Neural progenitor cell (in vitro differentiated cells): ENCODE measurements at regions not wholly inside any gene's neighbourhood (a gene's known extent, or its start where the extent isn't known, plus 50 kb on each side); places are given as distances from the start of the nearest gene placed in this dataset.
"Not testable (repeated sequence)": the region's sequence is repeated elsewhere in the genome, so short reads cannot be mapped to it uniquely, and the experiment has no call there.

ENCODE experiments used
- DNase-seq: peaks from one replicate; pipeline ENCODE4 v3.0.0-alpha.2; 2016; ENCODE audit warnings: low spot score
- H2AFZ ChIP-seq: fragments of 200-600 bp; sonication (generic); replicated peaks from 2 replicates; pipeline ENCODE4 v1.6.1; 2016; ENCODE audit warnings: antibody characterized with exemption
- H3F3A ChIP-seq: fragments of 200-600 bp; sonication (generic); 2 replicates; pipeline ENCODE4 v1.6.1; 2016; ENCODE audit warnings: antibody characterized with exemption, low read depth
- H3K27ac ChIP-seq: fragments of 200-600 bp; sonication (generic); 2 replicates; pipeline ENCODE4 v1.5.1; 2016; ENCODE audit warnings: mild to moderate bottlenecking
- H3K27me3 ChIP-seq: fragments of 200-600 bp; sonication (generic); 2 replicates; pipeline ENCODE4 v1.6.1; 2016; ENCODE audit warnings: mild to moderate bottlenecking, moderate library complexity
- H3K36me3 ChIP-seq: fragments of 200-600 bp; sonication (generic); 2 replicates; pipeline ENCODE4 v1.5.1; 2016
- H3K4me1 ChIP-seq: fragments of 200-600 bp; sonication (generic); 2 replicates; pipeline ENCODE4 v1.6.1; 2016; ENCODE audit warnings: mixed run types
- H3K4me2 ChIP-seq: fragments of 200-600 bp; sonication (generic); 2 replicates; pipeline ENCODE4 v1.6.1; 2016
- H3K4me3 ChIP-seq: fragments of 200-600 bp; sonication (generic); 2 replicates; pipeline ENCODE4 v1.5.1; 2016
- H3K79me2 ChIP-seq: fragments of 200-600 bp; sonication (generic); 2 replicates; pipeline ENCODE4 v1.6.1; 2016; ENCODE audit warnings: low read depth
- H3K9ac ChIP-seq: fragments of 200-600 bp; sonication (generic); 2 replicates; pipeline ENCODE4 v1.6.1; 2016
- H3K9me3 ChIP-seq: fragments of 200-600 bp; sonication (generic); 2 replicates; pipeline ENCODE4 v1.5.1; 2016; ENCODE audit warnings: low read depth
- H4K20me1 ChIP-seq: fragments of 200-600 bp; sonication (generic); 2 replicates; pipeline ENCODE4 v1.6.1; 2016; ENCODE audit warnings: low read depth
- H3K27ac Mint-ChIP-seq: 3 replicates; pipeline ENCODE4 v1.8.0; 2021; ENCODE audit warnings: mixed read lengths
- H3K27me3 Mint-ChIP-seq: 2 replicates; pipeline ENCODE4 v1.8.0; 2022; ENCODE audit warnings: low read depth, mild to moderate bottlenecking, inconsistent platforms, moderate library complexity, mixed read lengths; ENCODE audit not compliant: insufficient read depth
- H3K36me3 Mint-ChIP-seq: 3 replicates; pipeline ENCODE4 v1.8.0; 2021; ENCODE audit warnings: mixed read lengths
- H3K4me1 Mint-ChIP-seq: 3 replicates; pipeline ENCODE4 v1.8.0; 2021; ENCODE audit warnings: mixed read lengths
- H3K4me3 Mint-ChIP-seq: 3 replicates; pipeline ENCODE4 v1.8.0; 2021; ENCODE audit warnings: mild to moderate bottlenecking, moderate library complexity, mixed read lengths
- H3K9me3 Mint-ChIP-seq: 3 replicates; pipeline ENCODE4 v1.8.0; 2020; ENCODE audit warnings: mixed read lengths
- EZH2 ChIP-seq: fragments of 200-600 bp; sonication (generic); IDR thresholded peaks from 2 replicates; pipeline ENCODE4 v1.6.1; 2017; ENCODE audit warnings: antibody characterized with exemption, mild to moderate bottlenecking, moderate library complexity
- EZH2phosphoT487 ChIP-seq: fragments of 200-600 bp; sonication (generic); IDR thresholded peaks from 2 replicates; pipeline ENCODE4 v1.6.1; 2017; ENCODE audit warnings: antibody characterized with exemption
- TF ChIP-seq, protein P1 (sequence below): fragments of 200-600 bp; sonication (generic); IDR thresholded peaks from 2 replicates; pipeline ENCODE4 v1.5.1; 2017; ENCODE audit warnings: antibody characterized with exemption, mild to moderate bottlenecking

DNA sequence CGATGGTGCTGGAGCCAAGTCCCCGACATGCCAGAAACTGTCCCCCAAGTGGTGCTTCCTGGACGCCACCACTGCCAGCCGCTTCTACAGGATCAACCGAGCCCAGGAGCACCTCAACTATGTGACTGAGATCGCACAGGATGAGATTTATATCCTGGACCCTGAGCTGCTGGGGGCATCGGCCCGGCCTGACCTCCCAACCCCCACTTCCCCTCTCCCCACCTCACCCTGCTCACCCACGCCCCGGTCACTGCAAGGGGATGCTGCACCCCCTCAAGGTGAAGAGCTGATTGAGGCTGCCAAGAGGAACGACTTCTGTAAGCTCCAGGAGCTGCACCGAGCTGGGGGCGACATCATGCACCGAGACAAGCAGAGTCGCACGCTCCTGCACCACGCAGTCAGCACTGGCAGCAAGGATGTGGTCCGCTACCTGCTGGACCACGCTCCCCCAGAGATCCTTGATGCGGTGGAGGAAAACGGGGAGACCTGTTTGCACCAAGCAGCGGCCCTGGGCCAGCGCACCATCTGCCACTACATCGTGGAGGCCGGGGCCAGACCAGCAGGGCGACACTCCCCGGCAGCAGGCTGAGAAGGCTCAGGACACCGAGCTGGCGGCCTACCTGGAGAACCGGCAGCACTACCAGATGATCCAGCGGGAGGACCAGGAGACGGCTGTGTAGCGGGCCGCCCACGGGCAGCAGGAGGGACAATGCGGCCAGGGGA is 91.0 kb downstream of the LACC1 start:
- not testable (repeated sequence) for H3K27me3 ChIP-seq, H2AFZ ChIP-seq, H3K36me3 Mint-ChIP-seq, H3K4me3 ChIP-seq, H3K9me3 ChIP-seq, DNase-seq, H3K4me1 ChIP-seq, H3K9ac ChIP-seq, H3K27ac ChIP-seq, H3K4me1 Mint-ChIP-seq, H4K20me1 ChIP-seq, H3K27ac Mint-ChIP-seq, H3K4me2 ChIP-seq, H3K27me3 Mint-ChIP-seq, H3K4me3 Mint-ChIP-seq, H3K79me2 ChIP-seq, H3F3A ChIP-seq, H3K36me3 ChIP-seq
- peaks cover 12% of the 10 kb centered on the region for H3K9me3 Mint-ChIP-seq

DNA sequence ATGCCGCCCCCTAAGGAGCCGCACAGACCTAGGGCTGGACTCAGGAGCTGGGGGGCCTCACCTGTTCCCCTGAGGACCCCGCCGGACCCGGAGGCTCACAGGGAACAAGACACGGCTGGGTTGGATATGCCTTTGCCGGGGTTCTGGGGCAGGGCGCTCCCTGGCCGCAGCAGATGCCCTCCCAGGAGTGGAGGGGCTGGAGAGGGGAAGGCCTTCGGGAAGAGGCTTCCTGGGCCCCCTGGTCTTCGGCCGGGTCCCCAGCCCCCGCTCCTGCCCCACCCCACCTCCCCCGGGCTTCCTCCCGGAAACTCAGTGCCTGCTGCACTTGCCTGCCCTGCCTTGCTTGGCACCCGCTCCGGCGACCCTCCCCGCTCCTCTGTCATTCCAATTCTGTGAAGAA is 91.6 kb downstream of the LACC1 start:
- not testable (repeated sequence) for H3K79me2 ChIP-seq, H4K20me1 ChIP-seq, H3K4me1 ChIP-seq, H3K27me3 Mint-ChIP-seq, DNase-seq, H3K4me3 ChIP-seq, H3K27ac ChIP-seq, H3K36me3 ChIP-seq, H3K4me2 ChIP-seq, H2AFZ ChIP-seq, H3K27me3 ChIP-seq, H3K4me1 Mint-ChIP-seq, H3K27ac Mint-ChIP-seq, H3K9ac ChIP-seq, H3F3A ChIP-seq, H3K9me3 ChIP-seq, H3K36me3 Mint-ChIP-seq, H3K4me3 Mint-ChIP-seq
- peaks cover 16% of the 10 kb centered on the region for H3K9me3 Mint-ChIP-seq

DNA sequence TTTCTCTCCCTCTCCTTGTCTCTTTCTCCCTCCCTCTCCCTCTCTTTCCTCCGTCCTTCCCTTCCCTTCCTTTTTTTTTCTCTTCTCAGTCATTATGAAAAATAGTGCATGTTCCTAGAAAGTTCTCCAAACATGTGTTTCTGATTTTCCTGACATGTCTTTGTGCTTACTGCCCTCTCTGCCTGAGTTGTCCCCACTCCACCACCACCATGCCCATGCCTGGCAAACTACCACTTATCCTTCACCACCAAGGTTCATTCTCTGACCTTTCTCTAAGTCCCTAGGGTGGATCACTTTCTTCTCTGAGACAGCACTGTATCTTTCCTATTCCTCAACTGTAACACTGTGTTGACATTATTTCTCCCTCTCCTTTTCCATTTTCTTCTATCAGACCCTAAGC is 98.2 kb downstream of the LACC1 start:
- no peak overlapping the region for H2AFZ ChIP-seq
- H3K9me3 ChIP-seq: no peaks in the 10 kb centered on the region
- H3K4me2 ChIP-seq: no peak overlapping the region
- H3K27ac Mint-ChIP-seq: peak overlapping the region; percentile 70
- peaks cover 11% of the 10 kb centered on the region for H3K9me3 Mint-ChIP-seq
- H3K79me2 ChIP-seq: no peaks in the 10 kb centered on the region
- DNase-seq: no peak
- TF ChIP-seq EZH2 (no peak), EZH2phosphoT487 (no peak)
- TF ChIP-seq, protein P1, sequence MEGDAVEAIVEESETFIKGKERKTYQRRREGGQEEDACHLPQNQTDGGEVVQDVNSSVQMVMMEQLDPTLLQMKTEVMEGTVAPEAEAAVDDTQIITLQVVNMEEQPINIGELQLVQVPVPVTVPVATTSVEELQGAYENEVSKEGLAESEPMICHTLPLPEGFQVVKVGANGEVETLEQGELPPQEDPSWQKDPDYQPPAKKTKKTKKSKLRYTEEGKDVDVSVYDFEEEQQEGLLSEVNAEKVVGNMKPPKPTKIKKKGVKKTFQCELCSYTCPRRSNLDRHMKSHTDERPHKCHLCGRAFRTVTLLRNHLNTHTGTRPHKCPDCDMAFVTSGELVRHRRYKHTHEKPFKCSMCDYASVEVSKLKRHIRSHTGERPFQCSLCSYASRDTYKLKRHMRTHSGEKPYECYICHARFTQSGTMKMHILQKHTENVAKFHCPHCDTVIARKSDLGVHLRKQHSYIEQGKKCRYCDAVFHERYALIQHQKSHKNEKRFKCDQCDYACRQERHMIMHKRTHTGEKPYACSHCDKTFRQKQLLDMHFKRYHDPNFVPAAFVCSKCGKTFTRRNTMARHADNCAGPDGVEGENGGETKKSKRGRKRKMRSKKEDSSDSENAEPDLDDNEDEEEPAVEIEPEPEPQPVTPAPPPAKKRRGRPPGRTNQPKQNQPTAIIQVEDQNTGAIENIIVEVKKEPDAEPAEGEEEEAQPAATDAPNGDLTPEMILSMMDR: no peak
- H4K20me1 ChIP-seq: no peaks in the 10 kb centered on the region
- no peaks in the 10 kb centered on the region for H3K27me3 ChIP-seq
- H3K4me3 ChIP-seq: no peak overlapping the region
- no peak overlapping the region for H3K4me3 Mint-ChIP-seq
- peaks cover under 1% of the 10 kb centered on the region for H3K4me1 ChIP-seq
- H3K36me3 Mint-ChIP-seq: peaks cover 4% of the 10 kb centered on the region
- peaks cover 6% of the 10 kb centered on the region for H3K4me1 Mint-ChIP-seq
- H3K27me3 Mint-ChIP-seq: peaks cover 2% of the 10 kb centered on the region
- no peak overlapping the region for H3K9ac ChIP-seq
- H3K27ac ChIP-seq: no peak overlapping the region
- no peaks in the 10 kb centered on the region for H3K36me3 ChIP-seq
- no peaks in the 10 kb centered on the region for H3F3A ChIP-seq

DNA sequence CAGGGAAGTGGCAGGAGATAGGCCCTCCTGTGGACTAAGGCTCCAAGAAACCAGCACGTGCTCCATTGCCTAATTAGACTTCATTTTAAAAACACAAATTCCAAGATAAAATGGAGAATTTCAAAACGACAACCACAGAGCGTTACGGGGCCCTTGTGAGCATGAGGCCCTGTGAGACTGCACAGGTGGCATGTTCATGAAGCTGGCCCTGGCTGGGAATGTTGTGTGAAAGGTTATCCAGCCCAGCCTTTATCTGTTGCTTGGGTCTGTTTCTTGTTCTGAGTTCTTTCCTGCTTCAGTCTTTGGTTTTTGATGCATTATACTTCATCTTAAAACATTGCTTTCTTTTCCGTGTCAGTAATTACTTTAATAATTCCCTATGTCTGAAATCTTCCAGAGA is 99.0 kb downstream of the LACC1 start:
- H3K4me1 Mint-ChIP-seq: peaks cover 12% of the 10 kb centered on the region
- no peaks in the 10 kb centered on the region for H4K20me1 ChIP-seq

More for the DNA sequence above, 99.0 kb downstream of the LACC1 start:
- peaks cover 4% of the 10 kb centered on the region for H3K36me3 Mint-ChIP-seq
- Histone ChIP-seq H2AFZ (no peak overlapping the region), H3K36me3 (no peaks in the 10 kb centered on the region), H3F3A (no peaks in the 10 kb centered on the region), H3K4me1 (peaks cover 7% of the 10 kb centered on the region), H3K4me3 (no peak overlapping the region), H3K4me2 (no peak overlapping the region), H3K27ac (no peak overlapping the region), H3K9ac (no peak overlapping the region), H3K79me2 (no peaks in the 10 kb centered on the region), H3K27me3 (no peaks in the 10 kb centered on the region), H3K9me3 (no peaks in the 10 kb centered on the region)
- peaks cover 2% of the 10 kb centered on the region for H3K27me3 Mint-ChIP-seq
- H3K9me3 Mint-ChIP-seq: peaks cover 11% of the 10 kb centered on the region
- no peak overlapping the region for H3K4me3 Mint-ChIP-seq
- peak overlapping the region; percentile 10 for H3K27ac Mint-ChIP-seq
- no peak for DNase-seq
- TF ChIP-seq EZH2: no peak
- TF ChIP-seq, protein P1: no peak
- TF ChIP-seq EZH2phosphoT487: no peak
